Gastroesophageal sphincter (tissue), 4 donors: ENCODE measurements at regions not wholly inside any gene's neighbourhood (a gene's known extent, or its start where the extent isn't known, plus 50 kb on each side); places are given as distances from the start of the nearest gene placed in this dataset.

ENCODE experiments used
- ATAC-seq: fragments of 150-250 bp; one replicate; pipeline ENCODE4 v1.9.1; 2016; ENCODE audit warnings: mild to moderate bottlenecking, moderate library complexity
- H3K27ac ChIP-seq, 4 donors: fragments of 200-600 bp; sonication (generic) in 3 of 4; 1 replicate in 3 of 4; 2 replicates in 1 of 4; pipeline ENCODE4 v1.5.1; 2016 to 2019
- H3K27me3 ChIP-seq: fragments of 200-600 bp; sonication (generic); one replicate; pipeline ENCODE4 v1.5.1; 2019
- H3K36me3 ChIP-seq, 2 donors: fragments of 200-600 bp; sonication (generic); one replicate each; pipeline ENCODE4 v1.5.1; 2019; ENCODE audit warnings: control low read depth in 1 of 2
- H3K4me1 ChIP-seq, 3 donors: fragments of 200-600 bp; sonication (generic); 1 replicate in 2 of 3; 2 replicates in 1 of 3; pipeline ENCODE4 v1.5.1; 2016 to 2019; ENCODE audit warnings: control low read depth in 2 of 3
- H3K4me3 ChIP-seq, 2 donors: fragments of 200-600 bp; sonication (generic); one replicate each; pipeline ENCODE4 v1.5.1; 2019; ENCODE audit warnings: mild to moderate bottlenecking in 1 of 2, moderate library complexity in 1 of 2
- H3K9me3 ChIP-seq, 3 donors: fragments of 200-600 bp; sonication (generic); one replicate each; pipeline ENCODE4 v1.5.1; 2017 to 2019; ENCODE audit warnings: control low read depth in 2 of 3
- EP300 ChIP-seq: sonication (generic); formaldehyde crosslinking; IDR thresholded peaks from one replicate; pipeline ENCODE4 v1.6.1; 2017; ENCODE audit warnings: antibody characterized with exemption, mild to moderate bottlenecking
- POLR2A ChIP-seq, 2 donors: fragments of 450-650 bp; IDR thresholded peaks; one replicate each; pipeline ENCODE4 v1.6.1; 2017; ENCODE audit warnings: antibody characterized with exemption in 2 of 2, mild to moderate bottlenecking in 2 of 2, moderate library complexity in 1 of 2
- POLR2AphosphoS5 ChIP-seq: sonication (generic); formaldehyde crosslinking; IDR thresholded peaks from one replicate; pipeline ENCODE4 v1.6.1; 2017; ENCODE audit warnings: antibody characterized with exemption
- WGBS, 2 donors: methylation state at CpG; one replicate each; pipeline ENCODE4 v1.1.5; 2018; ENCODE audit warnings: low coverage in 1 of 2; 5-methylcytosine and 5-hydroxymethylcytosine counted together
- TF ChIP-seq, protein P1 (sequence below), 4 experiments: fragments of 200-600 bp in 2 of 4; fragments of 450-650 bp in 2 of 4; sonication (generic) in 1 of 4; IDR thresholded peaks; one replicate each; pipeline ENCODE4 v1.5.1; 2017 to 2019; ENCODE audit warnings: antibody characterized with exemption in 4 of 4, mild to moderate bottlenecking in 2 of 4, moderate library complexity in 2 of 4

DNA sequence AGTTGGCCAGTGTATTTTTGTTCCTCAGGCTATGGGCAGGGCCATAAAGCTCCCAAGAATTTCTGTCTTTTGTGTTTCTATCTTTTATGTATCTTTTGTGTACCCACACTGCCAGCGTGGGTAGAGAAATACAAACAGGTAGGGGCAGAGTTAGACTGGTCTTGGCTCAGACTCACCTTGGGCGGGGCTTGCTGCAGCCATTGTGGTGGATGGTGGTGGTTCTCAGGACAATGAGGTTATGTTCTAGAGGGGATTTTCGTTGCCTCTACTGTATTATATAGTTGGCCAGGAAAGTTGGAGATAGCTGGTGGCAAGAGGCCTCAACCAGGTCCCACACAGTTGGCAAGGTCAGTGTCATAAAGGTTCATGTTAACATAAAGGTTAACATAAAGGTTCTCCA lies 977.5 kb upstream of the LRFN5 start:
- Histone ChIP-seq H3K4me1 (no peaks in the 10 kb centered on the region), H3K27me3 (no peaks in the 10 kb centered on the region), H3K36me3 (no peaks in the 10 kb centered on the region), H3K4me3 (no peak overlapping the region), H3K9me3 (no peaks in the 10 kb centered on the region), H3K27ac (no peak overlapping the region)
- TF ChIP-seq EP300 (no peak), POLR2AphosphoS5 (no peak), POLR2A (IDR thresholded peaks at IDR 0.05) (no peak)
- TF ChIP-seq, protein P1, sequence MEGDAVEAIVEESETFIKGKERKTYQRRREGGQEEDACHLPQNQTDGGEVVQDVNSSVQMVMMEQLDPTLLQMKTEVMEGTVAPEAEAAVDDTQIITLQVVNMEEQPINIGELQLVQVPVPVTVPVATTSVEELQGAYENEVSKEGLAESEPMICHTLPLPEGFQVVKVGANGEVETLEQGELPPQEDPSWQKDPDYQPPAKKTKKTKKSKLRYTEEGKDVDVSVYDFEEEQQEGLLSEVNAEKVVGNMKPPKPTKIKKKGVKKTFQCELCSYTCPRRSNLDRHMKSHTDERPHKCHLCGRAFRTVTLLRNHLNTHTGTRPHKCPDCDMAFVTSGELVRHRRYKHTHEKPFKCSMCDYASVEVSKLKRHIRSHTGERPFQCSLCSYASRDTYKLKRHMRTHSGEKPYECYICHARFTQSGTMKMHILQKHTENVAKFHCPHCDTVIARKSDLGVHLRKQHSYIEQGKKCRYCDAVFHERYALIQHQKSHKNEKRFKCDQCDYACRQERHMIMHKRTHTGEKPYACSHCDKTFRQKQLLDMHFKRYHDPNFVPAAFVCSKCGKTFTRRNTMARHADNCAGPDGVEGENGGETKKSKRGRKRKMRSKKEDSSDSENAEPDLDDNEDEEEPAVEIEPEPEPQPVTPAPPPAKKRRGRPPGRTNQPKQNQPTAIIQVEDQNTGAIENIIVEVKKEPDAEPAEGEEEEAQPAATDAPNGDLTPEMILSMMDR (IDR thresholded peaks at IDR 0.05) = no peak
- ATAC-seq = no peak
- 81 to 100% methylated on average over 2 to 3 of the region's 3 CpGs for WGBS, 2 donors

DNA sequence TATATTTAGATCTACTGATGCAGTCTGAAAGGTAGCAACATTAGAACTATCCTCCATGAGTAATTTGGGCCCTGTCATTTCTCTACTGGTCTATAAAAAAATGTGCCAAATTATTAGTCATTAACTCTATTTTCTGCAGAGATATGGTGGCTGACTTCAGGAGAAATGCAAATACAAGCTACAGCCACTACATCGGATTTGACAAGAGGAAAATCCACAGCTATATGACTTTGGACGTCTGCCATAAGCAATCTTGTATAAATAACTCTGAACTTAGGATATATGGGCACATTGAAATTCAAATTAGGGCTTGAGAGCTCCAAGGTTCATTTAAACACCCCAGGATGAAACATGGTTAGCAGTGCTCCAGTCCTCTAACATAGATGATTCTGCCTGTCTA lies 983.0 kb upstream of the LRFN5 start:
- H3K27me3 ChIP-seq = no peaks in the 10 kb centered on the region
- ATAC-seq = no peak
- WGBS, 2 donors = 8 to 23% methylated on average over 2 of the region's 2 CpGs
- no peaks in the 10 kb centered on the region for H3K9me3 ChIP-seq
- no peak overlapping the region for H3K4me3 ChIP-seq
- H3K4me1 ChIP-seq = no peaks in the 10 kb centered on the region
- TF ChIP-seq EP300 (no peak), POLR2A (IDR thresholded peaks at IDR 0.05) (no peak), POLR2AphosphoS5 (no peak)
- TF ChIP-seq, protein P1 (IDR thresholded peaks at IDR 0.05) = no peak
- no peaks in the 10 kb centered on the region for H3K36me3 ChIP-seq
- H3K27ac ChIP-seq = no peak overlapping the region

DNA sequence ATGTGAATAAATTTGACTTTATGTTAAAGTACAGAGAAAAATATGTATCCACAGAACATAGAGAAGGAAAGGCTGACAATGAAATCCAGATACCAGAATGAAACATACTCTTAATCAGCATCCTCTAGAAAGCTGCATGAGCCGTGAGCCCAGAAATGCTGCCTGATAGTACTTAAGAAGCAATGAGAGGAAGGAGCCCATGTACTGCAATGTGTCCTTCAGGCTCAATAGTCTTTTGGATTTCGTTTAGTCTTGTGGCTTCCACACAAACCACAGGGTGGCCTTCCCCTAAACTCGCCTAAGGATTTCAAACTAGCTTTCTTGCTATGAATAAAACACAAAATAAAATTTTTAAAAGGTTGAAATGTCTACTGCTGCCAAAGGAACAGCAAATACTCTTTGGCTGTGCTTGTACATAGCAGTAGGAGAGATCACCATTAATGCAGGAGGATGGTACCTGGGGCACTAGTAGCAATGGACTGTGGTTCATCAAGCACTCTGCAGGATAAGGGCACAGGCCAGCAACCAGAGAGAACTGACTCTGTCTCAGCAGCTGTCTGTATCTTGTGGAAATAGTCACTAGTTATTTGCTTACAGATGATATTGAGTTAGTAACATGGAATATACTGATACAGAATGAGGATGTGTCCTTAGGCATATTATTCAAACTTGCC lies 988.3 kb upstream of the LRFN5 start:
- Histone ChIP-seq H3K27me3 (no peaks in the 10 kb centered on the region), H3K27ac (no peak overlapping the region), H3K9me3 (no peaks in the 10 kb centered on the region), H3K4me3 (no peak overlapping the region), H3K36me3 (no peaks in the 10 kb centered on the region), H3K4me1 (no peaks in the 10 kb centered on the region)
- WGBS, 2 donors = 52 to 53% methylated on average over 3 of the region's 3 CpGs
- TF ChIP-seq, protein P1 (IDR thresholded peaks at IDR 0.05) = no peak
- TF ChIP-seq POLR2A (IDR thresholded peaks at IDR 0.05) (no peak), POLR2AphosphoS5 (no peak), EP300 (no peak)
- ATAC-seq = no peak

DNA sequence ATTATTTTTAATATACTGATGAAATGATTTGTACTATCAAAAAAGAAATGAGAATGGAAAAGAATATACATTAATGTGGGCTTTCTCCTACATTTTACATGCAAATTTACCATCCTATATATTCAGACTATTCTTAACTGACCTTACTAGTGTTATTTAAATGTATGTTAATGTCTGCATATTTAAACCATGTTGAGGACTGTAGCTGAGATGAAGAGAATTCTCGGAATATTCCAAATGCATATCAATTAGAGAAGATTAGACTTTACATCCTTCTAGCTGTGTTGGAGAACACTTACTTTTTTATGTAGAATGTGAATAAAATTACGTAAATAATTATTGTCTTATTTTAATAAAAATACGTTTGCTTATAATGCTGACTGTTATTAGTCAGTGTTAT lies 990.1 kb upstream of the LRFN5 start:
- H3K27me3 ChIP-seq = no peaks in the 10 kb centered on the region
- H3K4me1 ChIP-seq = no peaks in the 10 kb centered on the region
- ATAC-seq = no peak
- no peaks in the 10 kb centered on the region for H3K9me3 ChIP-seq
- H3K36me3 ChIP-seq = no peaks in the 10 kb centered on the region
- no peak for TF ChIP-seq EP300
- TF ChIP-seq POLR2AphosphoS5 = no peak
- no peak for TF ChIP-seq POLR2A (IDR thresholded peaks at IDR 0.05)
- TF ChIP-seq, protein P1 (IDR thresholded peaks at IDR 0.05) = no peak
- WGBS, 2 donors = 73 to 79% methylated on average over 3 of the region's 3 CpGs
- no peak overlapping the region for H3K27ac ChIP-seq
- no peak overlapping the region for H3K4me3 ChIP-seq

DNA sequence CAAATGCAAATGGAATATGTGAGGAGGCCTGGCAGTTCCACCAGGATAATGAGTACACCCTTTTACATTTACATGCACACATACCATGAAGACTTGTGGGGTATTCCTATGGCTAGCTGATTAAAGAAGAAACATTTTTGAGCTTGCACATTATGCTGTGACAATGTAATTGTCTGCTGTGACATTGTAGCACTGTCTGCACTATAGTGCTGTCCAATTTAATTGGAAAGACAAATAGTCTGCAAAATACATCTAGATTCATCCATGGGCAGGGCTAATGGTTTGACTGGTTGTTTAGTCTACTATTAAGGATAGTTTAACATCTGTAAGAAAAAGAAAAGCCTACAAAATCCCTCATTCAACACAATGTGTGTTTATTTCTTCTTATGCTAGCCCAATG lies 1005.6 kb upstream of the LRFN5 start:
- Histone ChIP-seq H3K36me3 (no peaks in the 10 kb centered on the region), H3K9me3 (no peaks in the 10 kb centered on the region), H3K27ac (no peak overlapping the region), H3K27me3 (no peaks in the 10 kb centered on the region), H3K4me3 (no peak overlapping the region), H3K4me1 (no peaks in the 10 kb centered on the region)
- TF ChIP-seq POLR2AphosphoS5 (no peak), EP300 (no peak), POLR2A (IDR thresholded peaks at IDR 0.05) (no peak)
- TF ChIP-seq, protein P1 (IDR thresholded peaks at IDR 0.05) = no peak
- no peak for ATAC-seq
